ENCODE measurements at regions not wholly inside any gene's neighbourhood (a gene's known extent, or its start where the extent isn't known, plus 50 kb on each side); places are given as distances from the start of the nearest gene placed in this dataset.
"Not testable (repeated sequence)": the region's sequence is repeated elsewhere in the genome, so short reads cannot be mapped to it uniquely, and the experiment has no call there.

DNA sequence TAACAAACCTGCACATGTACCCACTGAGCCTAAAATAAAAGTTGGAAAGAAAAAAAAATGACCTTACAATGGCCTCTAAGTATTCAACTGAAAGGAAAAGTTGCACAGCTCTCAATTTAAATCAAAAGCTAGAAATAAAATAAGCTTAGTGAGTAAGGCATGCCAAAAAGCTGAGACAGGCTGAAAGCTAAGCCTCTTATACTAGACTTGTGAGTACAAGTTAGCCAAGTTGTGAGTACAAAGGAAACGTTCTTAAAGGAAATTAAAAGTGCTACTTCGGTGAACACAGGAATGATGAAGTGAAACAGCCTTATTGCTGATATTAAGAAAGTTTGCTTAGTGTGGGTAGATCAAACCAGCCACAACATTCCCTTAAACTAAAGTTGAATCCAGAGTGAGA lies 707.9 kb upstream of the PITX2 start:
- no peak for DNase-seq
- Histone ChIP-seq H3K27ac (ENCODE audit: low read depth, low read length) (no peak overlapping the region), H3K4me3 (ENCODE audit: low read length) (no peak overlapping the region), H3K9me3 (ENCODE audit: control insufficient read depth, low read length) (no peaks in the 10 kb centered on the region), H3K27me3 (ENCODE audit: control insufficient read depth, insufficient read depth, low read length, poor library complexity, severe bottlenecking) (no peaks in the 10 kb centered on the region), H3K36me3 (ENCODE audit: control insufficient read depth, insufficient read depth, low read length) (no peaks in the 10 kb centered on the region), H3K4me1 (ENCODE audit: control insufficient read depth, insufficient read depth, low read length) (no peaks in the 10 kb centered on the region), H3K9ac (ENCODE audit: extremely low read depth, low read length, poor library complexity, severe bottlenecking) (no peak overlapping the region)
- WGBS, 2 experiments (ENCODE audit: insufficient coverage in 1 of 2, insufficient read length in 1 of 2), result 84 to 100% methylated on average over 1 to 2 of the region's 2 CpGs
- TF ChIP-seq, protein P1, sequence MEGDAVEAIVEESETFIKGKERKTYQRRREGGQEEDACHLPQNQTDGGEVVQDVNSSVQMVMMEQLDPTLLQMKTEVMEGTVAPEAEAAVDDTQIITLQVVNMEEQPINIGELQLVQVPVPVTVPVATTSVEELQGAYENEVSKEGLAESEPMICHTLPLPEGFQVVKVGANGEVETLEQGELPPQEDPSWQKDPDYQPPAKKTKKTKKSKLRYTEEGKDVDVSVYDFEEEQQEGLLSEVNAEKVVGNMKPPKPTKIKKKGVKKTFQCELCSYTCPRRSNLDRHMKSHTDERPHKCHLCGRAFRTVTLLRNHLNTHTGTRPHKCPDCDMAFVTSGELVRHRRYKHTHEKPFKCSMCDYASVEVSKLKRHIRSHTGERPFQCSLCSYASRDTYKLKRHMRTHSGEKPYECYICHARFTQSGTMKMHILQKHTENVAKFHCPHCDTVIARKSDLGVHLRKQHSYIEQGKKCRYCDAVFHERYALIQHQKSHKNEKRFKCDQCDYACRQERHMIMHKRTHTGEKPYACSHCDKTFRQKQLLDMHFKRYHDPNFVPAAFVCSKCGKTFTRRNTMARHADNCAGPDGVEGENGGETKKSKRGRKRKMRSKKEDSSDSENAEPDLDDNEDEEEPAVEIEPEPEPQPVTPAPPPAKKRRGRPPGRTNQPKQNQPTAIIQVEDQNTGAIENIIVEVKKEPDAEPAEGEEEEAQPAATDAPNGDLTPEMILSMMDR (conservative IDR thresholded peaks at IDR 0.05), result no peak
- Mint-ChIP-seq H3K9me3 (peaks cover 4% of the 10 kb centered on the region), H3K27ac (no peak overlapping the region), H3K4me3 (no peak overlapping the region), H3K36me3 (ENCODE audit: low read depth) (no peaks in the 10 kb centered on the region), H3K4me1 (no peaks in the 10 kb centered on the region), H3K27me3 (ENCODE audit: insufficient read depth) (no peaks in the 10 kb centered on the region)

- Mint-ChIP-seq H3K27ac (no peak overlapping the region), H3K27me3 (ENCODE audit: insufficient read depth) (no peaks in the 10 kb centered on the region), H3K4me1 (no peaks in the 10 kb centered on the region), H3K9me3 (peaks cover 16% of the 10 kb centered on the region), H3K4me3 (no peak overlapping the region), H3K36me3 (ENCODE audit: low read depth) (no peaks in the 10 kb centered on the region)
- Histone ChIP-seq H3K27me3 (ENCODE audit: control insufficient read depth, insufficient read depth, low read length, poor library complexity, severe bottlenecking) (no peaks in the 10 kb centered on the region), H3K9ac (ENCODE audit: extremely low read depth, low read length, poor library complexity, severe bottlenecking) (no peak overlapping the region), H3K27ac (ENCODE audit: low read depth, low read length) (no peak overlapping the region), H3K36me3 (ENCODE audit: control insufficient read depth, insufficient read depth, low read length) (no peaks in the 10 kb centered on the region), H3K9me3 (ENCODE audit: control insufficient read depth, low read length) (no peaks in the 10 kb centered on the region), H3K4me3 (ENCODE audit: low read length) (no peak overlapping the region), H3K4me1 (ENCODE audit: control insufficient read depth, insufficient read depth, low read length) (no peaks in the 10 kb centered on the region)
- no peak for DNase-seq
- TF ChIP-seq, protein P1 (conservative IDR thresholded peaks at IDR 0.05), result no peak
Measured at GRCh38 chr4:111334361-111334760, 711.5 kb upstream of the PITX2 start.

- 58 to 67% methylated on average over 8 to 18 of the region's 18 CpGs for WGBS, 2 experiments (ENCODE audit: insufficient coverage in 1 of 2, insufficient read length in 1 of 2)
Measured at GRCh38 chr4:111337186-111337876, 714.5 kb upstream of the PITX2 start.

GRCh38 chr4:111359602-111360001 lies 736.7 kb upstream of the PITX2 start:
- Histone ChIP-seq H3K9ac (ENCODE audit: extremely low read depth, low read length, poor library complexity, severe bottlenecking) (no peak overlapping the region), H3K4me3 (ENCODE audit: low read length) (no peak overlapping the region), H3K4me1 (ENCODE audit: control insufficient read depth, insufficient read depth, low read length) (no peaks in the 10 kb centered on the region), H3K27ac (ENCODE audit: low read depth, low read length) (no peak overlapping the region), H3K36me3 (ENCODE audit: control insufficient read depth, insufficient read depth, low read length) (no peaks in the 10 kb centered on the region), H3K27me3 (ENCODE audit: control insufficient read depth, insufficient read depth, low read length, poor library complexity, severe bottlenecking) (no peaks in the 10 kb centered on the region), H3K9me3 (ENCODE audit: control insufficient read depth, low read length) (no peaks in the 10 kb centered on the region)
- Mint-ChIP-seq H3K36me3 (ENCODE audit: low read depth) (no peaks in the 10 kb centered on the region), H3K4me1 (no peaks in the 10 kb centered on the region), H3K9me3 (peaks cover 4% of the 10 kb centered on the region), H3K4me3 (no peak overlapping the region), H3K27ac (no peak overlapping the region), H3K27me3 (ENCODE audit: insufficient read depth) (no peaks in the 10 kb centered on the region)
- WGBS, 2 experiments (ENCODE audit: insufficient coverage in 1 of 2, insufficient read length in 1 of 2), result 98% methylated on average over 2 of the region's 2 CpGs; no CpG with 5 or more reads in 1 of the 2 experiments
- DNase-seq, result no peak
- TF ChIP-seq, protein P1 (conservative IDR thresholded peaks at IDR 0.05), result no peak

More at GRCh38 chr4:111337186-111337876, 714.5 kb upstream of the PITX2 start:
- not testable (repeated sequence) for H3K4me3 ChIP-seq (ENCODE audit: low read length); H3K9ac ChIP-seq (ENCODE audit: extremely low read depth, low read length, poor library complexity, severe bottlenecking); H3K27me3 ChIP-seq (ENCODE audit: control insufficient read depth, insufficient read depth, low read length, poor library complexity, severe bottlenecking); H3K36me3 Mint-ChIP-seq (ENCODE audit: low read depth); H3K4me1 Mint-ChIP-seq; H3K27me3 Mint-ChIP-seq (ENCODE audit: insufficient read depth); H3K27ac ChIP-seq (ENCODE audit: low read depth, low read length); H3K4me1 ChIP-seq (ENCODE audit: control insufficient read depth, insufficient read depth, low read length); H3K36me3 ChIP-seq (ENCODE audit: control insufficient read depth, insufficient read depth, low read length); H3K9me3 ChIP-seq (ENCODE audit: control insufficient read depth, low read length)
- Mint-ChIP-seq H3K27ac (peak overlapping the region; percentile 90), H3K9me3 (peaks cover 16% of the 10 kb centered on the region), H3K4me3 (peak overlapping the region; percentile 54)
- peak; percentile 65 for DNase-seq
